Stomach (tissue), 8 donors: ENCODE measurements at regions not wholly inside any gene's neighbourhood (a gene's known extent, or its start where the extent isn't known, plus 50 kb on each side); places are given as distances from the start of the nearest gene placed in this dataset.

ENCODE experiments used
- DNase-seq, 2 donors: peaks; one replicate each; pipeline versions ENCODE4 v3.0.0 to v3.0.0-alpha.2; 2013 to 2019
- H3K27ac ChIP-seq, 5 donors: fragments of 200-600 bp in 4 of 5; sonication (generic) in 4 of 5; one replicate each; pipeline ENCODE4 v1.5.1; 2013 to 2019; ENCODE audit warnings: mild to moderate bottlenecking in 1 of 5, moderate library complexity in 1 of 5
- H3K27me3 ChIP-seq, 3 donors: fragments of 200-600 bp; sonication (generic); one replicate each; pipeline ENCODE4 v1.5.1; 2017 to 2019; ENCODE audit warnings: mixed run types in 1 of 3
- H3K36me3 ChIP-seq, 4 donors: fragments of 200-600 bp; sonication (generic); 1 replicate in 3 of 4; 2 replicates in 1 of 4; pipeline ENCODE4 v1.5.1; 2016 to 2019
- H3K4me1 ChIP-seq, 4 donors: fragments of 200-600 bp; sonication (generic); one replicate each; pipeline ENCODE4 v1.5.1; 2016 to 2019
- H3K4me3 ChIP-seq, 4 donors: fragments of 200-600 bp; sonication (generic) in 3 of 4; one replicate each; pipeline ENCODE4 v1.5.1; 2016 to 2019; ENCODE audit warnings: mild to moderate bottlenecking in 1 of 4
- H3K9me3 ChIP-seq, 4 donors: fragments of 200-600 bp; sonication (generic); one replicate each; pipeline ENCODE4 v1.5.1; 2016 to 2019
- EP300 ChIP-seq: sonication (generic); formaldehyde crosslinking; IDR thresholded peaks from one replicate; pipeline ENCODE4 v1.6.1; 2017; ENCODE audit warnings: antibody characterized with exemption
- POLR2A ChIP-seq, 4 donors: fragments of 450-650 bp; IDR thresholded peaks; one replicate each; pipeline ENCODE4 v1.6.1; 2016; ENCODE audit warnings: antibody characterized with exemption in 4 of 4, control low read depth in 2 of 4, mild to moderate bottlenecking in 1 of 4, moderate library complexity in 1 of 4
- POLR2AphosphoS5 ChIP-seq, 3 donors: sonication (generic); formaldehyde crosslinking; IDR thresholded peaks; one replicate each; pipeline ENCODE4 v1.6.1; 2016; ENCODE audit warnings: antibody characterized with exemption in 3 of 3
- WGBS, 5 donors: extraction: QIAGEN DNeasy Blood & Tissue Kit in 3 of 5; methylation state at CpG; one replicate each; pipeline versions ENCODE4 v1.1.5 to v1.1.7; 2013 to 2018; 5-methylcytosine and 5-hydroxymethylcytosine counted together
- intact Hi-C: fragments of 100-400 bp; cut with DNase I; formaldehyde crosslinking; loops from one replicate; pipeline ENCODE4 v1.15.1; 2023; ENCODE audit warnings: low total_unique reads
- TF ChIP-seq, protein P1 (sequence below), 7 experiments: fragments of 450-650 bp in 4 of 7; fragments of 200-600 bp in 3 of 7; sonication (generic) in 3 of 7; IDR thresholded peaks; one replicate each; pipeline ENCODE4 v1.5.1; 2016 to 2019; ENCODE audit warnings: antibody characterized with exemption in 7 of 7, control low read depth in 2 of 7, mild to moderate bottlenecking in 1 of 7
- donor health status: healthy with polysubstance abuse.
- donor health status: Bipolar disorder and iron deficiency.
- donor health status: healthy.

GRCh38 chr1:8259498-8260290 is 58.2 kb upstream of the SLC45A1 start:
- Histone ChIP-seq H3K4me1 (peaks cover 15 to 33% (median 24%) of the 10 kb centered on the region in 4 donors), H3K9me3 (no peaks in the 10 kb centered on the region), H3K27me3 (no peaks in the 10 kb centered on the region), H3K4me3 (no peak overlapping the region), H3K27ac (peak overlapping the region; percentile 76 to 91 (median 87)), H3K36me3 (no peaks in the 10 kb centered on the region)
- WGBS, 5 donors = 13 to 33% (median 22%) methylated on average over 13 of the region's 13 CpGs
- DNase-seq = peak; percentile 62 to 91
- intact Hi-C loops = no loop called here
- TF ChIP-seq EP300 (no peak), POLR2AphosphoS5 (IDR thresholded peaks at IDR 0.05) (peak in 2 of 3 donors; percentile 57 to 61)
- TF ChIP-seq, protein P1, sequence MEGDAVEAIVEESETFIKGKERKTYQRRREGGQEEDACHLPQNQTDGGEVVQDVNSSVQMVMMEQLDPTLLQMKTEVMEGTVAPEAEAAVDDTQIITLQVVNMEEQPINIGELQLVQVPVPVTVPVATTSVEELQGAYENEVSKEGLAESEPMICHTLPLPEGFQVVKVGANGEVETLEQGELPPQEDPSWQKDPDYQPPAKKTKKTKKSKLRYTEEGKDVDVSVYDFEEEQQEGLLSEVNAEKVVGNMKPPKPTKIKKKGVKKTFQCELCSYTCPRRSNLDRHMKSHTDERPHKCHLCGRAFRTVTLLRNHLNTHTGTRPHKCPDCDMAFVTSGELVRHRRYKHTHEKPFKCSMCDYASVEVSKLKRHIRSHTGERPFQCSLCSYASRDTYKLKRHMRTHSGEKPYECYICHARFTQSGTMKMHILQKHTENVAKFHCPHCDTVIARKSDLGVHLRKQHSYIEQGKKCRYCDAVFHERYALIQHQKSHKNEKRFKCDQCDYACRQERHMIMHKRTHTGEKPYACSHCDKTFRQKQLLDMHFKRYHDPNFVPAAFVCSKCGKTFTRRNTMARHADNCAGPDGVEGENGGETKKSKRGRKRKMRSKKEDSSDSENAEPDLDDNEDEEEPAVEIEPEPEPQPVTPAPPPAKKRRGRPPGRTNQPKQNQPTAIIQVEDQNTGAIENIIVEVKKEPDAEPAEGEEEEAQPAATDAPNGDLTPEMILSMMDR (IDR thresholded peaks at IDR 0.05) = no peak

DNA sequence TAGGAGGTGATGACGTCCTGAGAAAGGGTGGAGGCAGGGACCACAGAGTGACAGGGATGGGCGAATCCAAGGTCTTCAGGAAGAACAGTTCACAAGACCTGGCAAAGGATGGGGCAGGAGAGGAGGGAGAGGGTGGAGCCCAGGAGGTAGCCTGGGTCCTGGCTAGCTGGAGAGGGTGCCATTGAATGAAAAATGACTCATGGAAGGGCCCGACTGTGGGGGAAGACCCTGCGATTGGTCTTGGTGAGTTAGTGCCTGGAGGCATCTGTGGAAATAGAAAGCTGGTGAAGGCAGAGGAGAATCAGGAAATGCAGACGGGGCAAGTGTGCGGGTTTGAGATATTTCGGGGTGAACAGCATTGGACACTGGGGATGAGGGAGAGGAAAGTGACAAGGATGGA is 60.3 kb upstream of the SLC45A1 start:
- Histone ChIP-seq H3K27me3 (no peaks in the 10 kb centered on the region), H3K36me3 (no peaks in the 10 kb centered on the region), H3K27ac (peak overlapping the region in 3 of 5 donors; percentile 85 to 91 (median 87)), H3K9me3 (no peaks in the 10 kb centered on the region), H3K4me1 (peaks cover 15 to 33% (median 24%) of the 10 kb centered on the region in 4 donors), H3K4me3 (no peak overlapping the region)
- no peak for DNase-seq
- intact Hi-C loops = no loop called here
- WGBS, 5 donors = 89 to 92% (median 91%) methylated on average over 7 of the region's 7 CpGs
- TF ChIP-seq POLR2AphosphoS5 (IDR thresholded peaks at IDR 0.05) (no peak), EP300 (no peak), POLR2A (IDR thresholded peaks at IDR 0.05) (no peak)
- TF ChIP-seq, protein P1 (IDR thresholded peaks at IDR 0.05) = no peak

DNA sequence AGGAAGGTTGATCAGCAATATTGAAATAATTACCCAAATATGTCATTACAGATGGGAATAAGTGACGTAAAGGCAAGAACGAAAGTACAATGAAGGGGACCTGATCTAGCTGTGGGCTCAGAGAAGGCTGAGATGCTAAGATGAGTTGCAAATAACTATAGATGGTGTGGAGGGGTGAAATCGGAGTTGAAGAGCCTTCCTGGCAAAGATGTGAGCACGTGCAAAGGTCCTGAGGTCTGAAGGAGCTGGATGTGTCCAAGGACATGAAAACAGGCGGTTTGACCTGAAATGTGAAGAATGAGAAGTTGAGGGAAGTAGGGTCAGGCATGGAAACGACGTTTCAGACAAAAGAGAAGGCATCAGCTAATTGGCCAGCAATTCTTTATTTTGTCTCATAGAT is 61.6 kb upstream of the SLC45A1 start:
- Histone ChIP-seq H3K36me3 (no peaks in the 10 kb centered on the region), H3K27ac (no peak overlapping the region), H3K4me1 (peaks cover 15 to 41% (median 24%) of the 10 kb centered on the region in 4 donors), H3K27me3 (no peaks in the 10 kb centered on the region), H3K9me3 (no peaks in the 10 kb centered on the region), H3K4me3 (no peak overlapping the region)
- WGBS, 5 donors = 93 to 97% (median 96%) methylated on average over 7 of the region's 7 CpGs
- intact Hi-C loops = no loop called here
- DNase-seq = no peak
- no peak for TF ChIP-seq POLR2A (IDR thresholded peaks at IDR 0.05)
- no peak for TF ChIP-seq EP300
- TF ChIP-seq POLR2AphosphoS5 (IDR thresholded peaks at IDR 0.05) = no peak
- TF ChIP-seq, protein P1 (IDR thresholded peaks at IDR 0.05) = no peak

GRCh38 chr1:8255712-8256111 is 62.2 kb upstream of the SLC45A1 start:
- 91 to 95% (median 94%) methylated on average over 5 of the region's 5 CpGs for WGBS, 5 donors
- H3K36me3 ChIP-seq = no peaks in the 10 kb centered on the region

More at GRCh38 chr1:8255712-8256111, 62.2 kb upstream of the SLC45A1 start:
- no peaks in the 10 kb centered on the region for H3K27me3 ChIP-seq
- H3K4me3 ChIP-seq = no peak overlapping the region
- no peaks in the 10 kb centered on the region for H3K9me3 ChIP-seq
- no peak for DNase-seq
- TF ChIP-seq, protein P1 (IDR thresholded peaks at IDR 0.05) = no peak
- TF ChIP-seq POLR2AphosphoS5 (IDR thresholded peaks at IDR 0.05) (no peak), POLR2A (IDR thresholded peaks at IDR 0.05) (no peak), EP300 (no peak)
- no peak overlapping the region for H3K27ac ChIP-seq
- H3K4me1 ChIP-seq = peaks cover 15 to 41% (median 24%) of the 10 kb centered on the region in 4 donors
- intact Hi-C loops = no loop called here
